ENCODE measurements at regions not wholly inside any gene's neighbourhood (a gene's known extent, or its start where the extent isn't known, plus 50 kb on each side); places are given as distances from the start of the nearest gene placed in this dataset.
"Not testable (repeated sequence)": the region's sequence is repeated elsewhere in the genome, so short reads cannot be mapped to it uniquely, and the experiment has no call there.

DNA sequence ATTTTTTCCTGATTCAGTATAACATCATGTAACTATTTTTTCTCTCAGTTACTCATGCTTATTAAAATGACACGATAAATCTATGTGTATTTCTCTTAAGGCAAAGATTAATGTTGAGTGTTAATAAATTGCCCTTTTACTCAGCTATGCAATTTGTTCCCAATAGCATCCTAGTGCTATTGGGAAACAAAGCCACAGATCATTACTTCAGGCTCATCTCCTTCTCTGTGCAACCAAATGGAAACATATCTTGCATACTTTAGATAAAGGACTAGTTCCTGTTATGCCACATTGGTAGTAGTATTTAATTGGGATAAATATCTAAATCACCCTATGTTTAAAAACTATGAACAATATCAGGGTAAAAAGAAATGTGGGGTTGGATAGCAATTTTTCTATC, 106.2 kb downstream of the PLPPR4 start:
- no peak for ATAC-seq

DNA sequence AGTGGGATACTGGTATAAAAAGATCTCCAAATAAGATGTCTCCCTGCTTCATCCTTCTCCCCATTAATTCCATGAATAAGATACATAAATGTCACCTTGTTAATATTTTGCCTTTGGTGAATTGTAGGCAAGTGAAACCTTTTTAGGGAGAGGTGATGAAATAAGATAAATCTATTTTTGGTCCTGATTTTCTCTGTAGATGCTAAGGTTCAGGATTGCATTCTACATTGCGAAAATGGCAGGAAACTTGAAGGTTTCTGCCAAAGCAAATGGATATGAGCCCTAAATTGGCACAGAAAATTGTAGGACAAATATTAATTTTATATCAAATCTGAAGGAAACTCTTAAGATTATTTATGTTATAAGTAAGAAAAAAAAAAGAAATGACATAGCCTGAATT, 107.1 kb downstream of the PLPPR4 start:
- ATAC-seq = no peak
- TF ChIP-seq ZNF565 (CRISPR knock-in tag; conservative IDR thresholded peaks at IDR 0.05; ENCODE audit: low read depth) (no peak), CSRNP3 (CRISPR knock-in tag; IDR thresholded peaks at IDR 0.05) (no peak), ZFP3 (CRISPR knock-in tag; IDR thresholded peaks at IDR 0.05) (no peak), POU6F1 (CRISPR knock-in tag; IDR thresholded peaks at IDR 0.05; ENCODE audit: borderline replicate concordance, low read depth) (no peak), ZNF70 (CRISPR knock-in tag; IDR thresholded peaks at IDR 0.05) (no peak), ZNF8 (CRISPR knock-in tag; IDR thresholded peaks at IDR 0.05) (no peak), PPARA (CRISPR knock-in tag; IDR thresholded peaks at IDR 0.05; ENCODE audit: borderline replicate concordance) (no peak), TCF4 (CRISPR knock-in tag; IDR thresholded peaks at IDR 0.05; ENCODE audit: borderline replicate concordance) (no peak)
- TF ChIP-seq, protein P1, sequence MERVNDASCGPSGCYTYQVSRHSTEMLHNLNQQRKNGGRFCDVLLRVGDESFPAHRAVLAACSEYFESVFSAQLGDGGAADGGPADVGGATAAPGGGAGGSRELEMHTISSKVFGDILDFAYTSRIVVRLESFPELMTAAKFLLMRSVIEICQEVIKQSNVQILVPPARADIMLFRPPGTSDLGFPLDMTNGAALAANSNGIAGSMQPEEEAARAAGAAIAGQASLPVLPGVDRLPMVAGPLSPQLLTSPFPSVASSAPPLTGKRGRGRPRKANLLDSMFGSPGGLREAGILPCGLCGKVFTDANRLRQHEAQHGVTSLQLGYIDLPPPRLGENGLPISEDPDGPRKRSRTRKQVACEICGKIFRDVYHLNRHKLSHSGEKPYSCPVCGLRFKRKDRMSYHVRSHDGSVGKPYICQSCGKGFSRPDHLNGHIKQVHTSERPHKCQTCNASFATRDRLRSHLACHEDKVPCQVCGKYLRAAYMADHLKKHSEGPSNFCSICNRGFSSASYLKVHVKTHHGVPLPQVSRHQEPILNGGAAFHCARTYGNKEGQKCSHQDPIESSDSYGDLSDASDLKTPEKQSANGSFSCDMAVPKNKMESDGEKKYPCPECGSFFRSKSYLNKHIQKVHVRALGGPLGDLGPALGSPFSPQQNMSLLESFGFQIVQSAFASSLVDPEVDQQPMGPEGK (CRISPR knock-in tag; IDR thresholded peaks at IDR 0.05; ENCODE audit: borderline replicate concordance) = no peak

More for the DNA sequence above, 106.2 kb downstream of the PLPPR4 start:
- TF ChIP-seq OSR1 (CRISPR knock-in tag; IDR thresholded peaks at IDR 0.05) = no peak
- TF ChIP-seq ZFP30 (CRISPR knock-in tag; IDR thresholded peaks at IDR 0.05) = no peak
- TF ChIP-seq TOX (CRISPR knock-in tag; IDR thresholded peaks at IDR 0.05; ENCODE audit: borderline replicate concordance) = no peak
- no peak for TF ChIP-seq POU6F1 (CRISPR knock-in tag; IDR thresholded peaks at IDR 0.05; ENCODE audit: borderline replicate concordance, low read depth)
- TF ChIP-seq ZNF70 (CRISPR knock-in tag; IDR thresholded peaks at IDR 0.05) = no peak
- TF ChIP-seq, protein P2, sequence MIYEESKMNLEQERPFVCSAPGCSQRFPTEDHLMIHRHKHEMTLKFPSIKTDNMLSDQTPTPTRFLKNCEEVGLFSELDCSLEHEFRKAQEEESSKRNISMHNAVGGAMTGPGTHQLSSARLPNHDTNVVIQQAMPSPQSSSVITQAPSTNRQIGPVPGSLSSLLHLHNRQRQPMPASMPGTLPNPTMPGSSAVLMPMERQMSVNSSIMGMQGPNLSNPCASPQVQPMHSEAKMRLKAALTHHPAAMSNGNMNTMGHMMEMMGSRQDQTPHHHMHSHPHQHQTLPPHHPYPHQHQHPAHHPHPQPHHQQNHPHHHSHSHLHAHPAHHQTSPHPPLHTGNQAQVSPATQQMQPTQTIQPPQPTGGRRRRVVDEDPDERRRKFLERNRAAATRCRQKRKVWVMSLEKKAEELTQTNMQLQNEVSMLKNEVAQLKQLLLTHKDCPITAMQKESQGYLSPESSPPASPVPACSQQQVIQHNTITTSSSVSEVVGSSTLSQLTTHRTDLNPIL (CRISPR knock-in tag; IDR thresholded peaks at IDR 0.05; ENCODE audit: low read depth) = no peak

DNA sequence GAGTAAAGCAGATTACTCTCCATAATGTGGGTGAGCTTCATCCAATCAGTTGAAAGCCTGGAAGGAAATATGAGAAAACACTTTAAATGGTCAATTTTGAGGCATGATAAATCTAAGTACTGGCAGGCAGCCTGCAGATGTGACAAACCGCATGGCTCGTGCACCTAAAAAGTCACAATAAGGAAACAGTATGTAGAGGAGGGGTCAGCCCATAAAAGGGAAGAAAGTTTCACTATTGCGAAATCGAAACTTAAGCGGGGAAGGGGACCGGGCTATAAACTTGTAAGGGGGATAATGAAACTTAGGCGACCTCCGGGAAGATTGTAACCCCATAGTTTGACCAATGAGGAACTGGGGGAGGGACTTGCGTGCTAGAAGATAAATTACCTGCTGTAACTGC, 109.8 kb downstream of the PLPPR4 start:
- TF ChIP-seq ZFP30 (CRISPR knock-in tag; IDR thresholded peaks at IDR 0.05) (no peak), RARB (CRISPR knock-in tag; IDR thresholded peaks at IDR 0.05) (no peak), ISL1 (CRISPR knock-in tag; IDR thresholded peaks at IDR 0.05) (no peak), CSRNP3 (CRISPR knock-in tag; IDR thresholded peaks at IDR 0.05) (no peak), ESRRG (CRISPR knock-in tag; IDR thresholded peaks at IDR 0.05) (no peak), ZFP3 (CRISPR knock-in tag; IDR thresholded peaks at IDR 0.05) (no peak), OSR1 (CRISPR knock-in tag; IDR thresholded peaks at IDR 0.05) (no peak), ZNF8 (CRISPR knock-in tag; IDR thresholded peaks at IDR 0.05) (no peak), GLIS3 (CRISPR knock-in tag; IDR thresholded peaks at IDR 0.05) (no peak)
- TF ChIP-seq, protein P3, sequence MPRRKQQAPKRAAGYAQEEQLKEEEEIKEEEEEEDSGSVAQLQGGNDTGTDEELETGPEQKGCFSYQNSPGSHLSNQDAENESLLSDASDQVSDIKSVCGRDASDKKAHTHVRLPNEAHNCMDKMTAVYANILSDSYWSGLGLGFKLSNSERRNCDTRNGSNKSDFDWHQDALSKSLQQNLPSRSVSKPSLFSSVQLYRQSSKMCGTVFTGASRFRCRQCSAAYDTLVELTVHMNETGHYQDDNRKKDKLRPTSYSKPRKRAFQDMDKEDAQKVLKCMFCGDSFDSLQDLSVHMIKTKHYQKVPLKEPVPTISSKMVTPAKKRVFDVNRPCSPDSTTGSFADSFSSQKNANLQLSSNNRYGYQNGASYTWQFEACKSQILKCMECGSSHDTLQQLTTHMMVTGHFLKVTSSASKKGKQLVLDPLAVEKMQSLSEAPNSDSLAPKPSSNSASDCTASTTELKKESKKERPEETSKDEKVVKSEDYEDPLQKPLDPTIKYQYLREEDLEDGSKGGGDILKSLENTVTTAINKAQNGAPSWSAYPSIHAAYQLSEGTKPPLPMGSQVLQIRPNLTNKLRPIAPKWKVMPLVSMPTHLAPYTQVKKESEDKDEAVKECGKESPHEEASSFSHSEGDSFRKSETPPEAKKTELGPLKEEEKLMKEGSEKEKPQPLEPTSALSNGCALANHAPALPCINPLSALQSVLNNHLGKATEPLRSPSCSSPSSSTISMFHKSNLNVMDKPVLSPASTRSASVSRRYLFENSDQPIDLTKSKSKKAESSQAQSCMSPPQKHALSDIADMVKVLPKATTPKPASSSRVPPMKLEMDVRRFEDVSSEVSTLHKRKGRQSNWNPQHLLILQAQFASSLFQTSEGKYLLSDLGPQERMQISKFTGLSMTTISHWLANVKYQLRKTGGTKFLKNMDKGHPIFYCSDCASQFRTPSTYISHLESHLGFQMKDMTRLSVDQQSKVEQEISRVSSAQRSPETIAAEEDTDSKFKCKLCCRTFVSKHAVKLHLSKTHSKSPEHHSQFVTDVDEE (CRISPR knock-in tag; IDR thresholded peaks at IDR 0.05) = no peak
- TF ChIP-seq, protein P2 (CRISPR knock-in tag; IDR thresholded peaks at IDR 0.05; ENCODE audit: low read depth) = no peak
- TF ChIP-seq, protein P1 (CRISPR knock-in tag; IDR thresholded peaks at IDR 0.05; ENCODE audit: borderline replicate concordance) = no peak
- ATAC-seq = no peak

DNA sequence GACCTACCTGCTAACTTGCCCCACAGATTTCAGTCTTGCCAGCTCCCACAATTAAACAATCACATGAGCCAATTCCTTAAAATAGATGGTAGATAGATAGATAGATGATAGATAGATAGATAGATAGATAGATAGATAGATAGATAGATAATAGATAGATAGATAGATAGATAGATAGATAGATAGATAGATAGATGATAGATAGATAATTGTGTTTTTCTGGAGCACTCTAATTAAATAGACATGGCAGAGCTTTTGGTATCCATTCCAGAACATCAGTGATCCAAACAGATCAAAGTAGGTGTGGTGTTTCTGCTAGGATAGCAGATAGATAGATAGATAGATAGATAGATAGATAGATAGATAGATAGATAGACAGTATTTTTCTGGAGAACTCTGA, 110.4 kb downstream of the PLPPR4 start:
- not testable (repeated sequence) for ATAC-seq

Measured in SK-N-SH treated with all-trans-retinoic acid at 6 μM for 48 hours (cell line).